ENCODE measurements at regions not wholly inside any gene's neighbourhood (a gene's known extent, or its start where the extent isn't known, plus 50 kb on each side); places are given as distances from the start of the nearest gene placed in this dataset.

DNA sequence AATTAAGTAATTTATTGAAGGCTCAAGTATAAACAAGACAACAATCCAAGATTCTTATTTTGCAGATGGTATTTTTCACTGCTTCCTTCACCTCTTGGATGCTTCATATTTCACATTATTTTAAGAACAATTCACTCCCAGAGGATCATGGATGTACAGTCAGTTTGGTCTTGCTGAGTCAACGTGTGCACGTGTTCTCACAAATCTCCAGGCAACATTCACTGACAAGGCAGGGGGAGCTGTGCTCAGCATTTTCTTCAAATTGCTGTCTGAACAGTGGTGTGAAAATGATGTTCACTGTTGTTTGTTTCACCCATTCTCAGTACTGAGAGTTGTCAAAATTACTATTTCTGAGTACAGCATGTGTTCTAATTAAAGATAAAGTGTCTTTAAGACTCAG, 118.3 kb upstream of the SLC38A4 start:
- TF ChIP-seq, protein P1, sequence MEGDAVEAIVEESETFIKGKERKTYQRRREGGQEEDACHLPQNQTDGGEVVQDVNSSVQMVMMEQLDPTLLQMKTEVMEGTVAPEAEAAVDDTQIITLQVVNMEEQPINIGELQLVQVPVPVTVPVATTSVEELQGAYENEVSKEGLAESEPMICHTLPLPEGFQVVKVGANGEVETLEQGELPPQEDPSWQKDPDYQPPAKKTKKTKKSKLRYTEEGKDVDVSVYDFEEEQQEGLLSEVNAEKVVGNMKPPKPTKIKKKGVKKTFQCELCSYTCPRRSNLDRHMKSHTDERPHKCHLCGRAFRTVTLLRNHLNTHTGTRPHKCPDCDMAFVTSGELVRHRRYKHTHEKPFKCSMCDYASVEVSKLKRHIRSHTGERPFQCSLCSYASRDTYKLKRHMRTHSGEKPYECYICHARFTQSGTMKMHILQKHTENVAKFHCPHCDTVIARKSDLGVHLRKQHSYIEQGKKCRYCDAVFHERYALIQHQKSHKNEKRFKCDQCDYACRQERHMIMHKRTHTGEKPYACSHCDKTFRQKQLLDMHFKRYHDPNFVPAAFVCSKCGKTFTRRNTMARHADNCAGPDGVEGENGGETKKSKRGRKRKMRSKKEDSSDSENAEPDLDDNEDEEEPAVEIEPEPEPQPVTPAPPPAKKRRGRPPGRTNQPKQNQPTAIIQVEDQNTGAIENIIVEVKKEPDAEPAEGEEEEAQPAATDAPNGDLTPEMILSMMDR (IDR thresholded peaks at IDR 0.05): no peak
- TF ChIP-seq POLR2A (IDR thresholded peaks at IDR 0.05): no peak

Measured in thyroid gland (tissue), 4 donors.